ENCODE measurements at regions not wholly inside any gene's neighbourhood (a gene's known extent, or its start where the extent isn't known, plus 50 kb on each side); places are given as distances from the start of the nearest gene placed in this dataset.

GRCh38 chr7:46146454-46147255 is 225.6 kb upstream of the IGFBP3 start:
- TF ChIP-seq PAX5 (IDR thresholded peaks at IDR 0.05; ENCODE audit: insufficient read depth, low read length, severe bottlenecking) (no peak), POLR2A (IDR thresholded peaks at IDR 0.05; ENCODE audit: low read depth, low read length) (no peak), POU2F2 (IDR thresholded peaks at IDR 0.05; ENCODE audit: low read depth, low read length) (no peak), TAF1 (IDR thresholded peaks at IDR 0.05; ENCODE audit: low read depth, low read length) (no peak), SPI1 (IDR thresholded peaks at IDR 0.05; ENCODE audit: low read depth, low read length) (no peak), POLR2AphosphoS5 (IDR thresholded peaks at IDR 0.05; ENCODE audit: low read depth, low read length) (no peak)
- no peak for FAIRE-seq
- no peak for DNase-seq (ENCODE audit: insufficient read length, low spot score)

- no peak for FAIRE-seq
- TF ChIP-seq POLR2AphosphoS5 (IDR thresholded peaks at IDR 0.05; ENCODE audit: low read depth, low read length) (no peak), POLR2A (IDR thresholded peaks at IDR 0.05; ENCODE audit: low read depth, low read length) (no peak), SPI1 (IDR thresholded peaks at IDR 0.05; ENCODE audit: low read depth, low read length) (no peak), PAX5 (IDR thresholded peaks at IDR 0.05; ENCODE audit: insufficient read depth, low read length, severe bottlenecking) (no peak), POU2F2 (IDR thresholded peaks at IDR 0.05; ENCODE audit: low read depth, low read length) (no peak), TAF1 (IDR thresholded peaks at IDR 0.05; ENCODE audit: low read depth, low read length) (no peak)
- no peak for DNase-seq (ENCODE audit: insufficient read length, low spot score)
These were observed 224.3 kb upstream of the IGFBP3 start for GRCh38 chr7:46145412-46145811.

DNA sequence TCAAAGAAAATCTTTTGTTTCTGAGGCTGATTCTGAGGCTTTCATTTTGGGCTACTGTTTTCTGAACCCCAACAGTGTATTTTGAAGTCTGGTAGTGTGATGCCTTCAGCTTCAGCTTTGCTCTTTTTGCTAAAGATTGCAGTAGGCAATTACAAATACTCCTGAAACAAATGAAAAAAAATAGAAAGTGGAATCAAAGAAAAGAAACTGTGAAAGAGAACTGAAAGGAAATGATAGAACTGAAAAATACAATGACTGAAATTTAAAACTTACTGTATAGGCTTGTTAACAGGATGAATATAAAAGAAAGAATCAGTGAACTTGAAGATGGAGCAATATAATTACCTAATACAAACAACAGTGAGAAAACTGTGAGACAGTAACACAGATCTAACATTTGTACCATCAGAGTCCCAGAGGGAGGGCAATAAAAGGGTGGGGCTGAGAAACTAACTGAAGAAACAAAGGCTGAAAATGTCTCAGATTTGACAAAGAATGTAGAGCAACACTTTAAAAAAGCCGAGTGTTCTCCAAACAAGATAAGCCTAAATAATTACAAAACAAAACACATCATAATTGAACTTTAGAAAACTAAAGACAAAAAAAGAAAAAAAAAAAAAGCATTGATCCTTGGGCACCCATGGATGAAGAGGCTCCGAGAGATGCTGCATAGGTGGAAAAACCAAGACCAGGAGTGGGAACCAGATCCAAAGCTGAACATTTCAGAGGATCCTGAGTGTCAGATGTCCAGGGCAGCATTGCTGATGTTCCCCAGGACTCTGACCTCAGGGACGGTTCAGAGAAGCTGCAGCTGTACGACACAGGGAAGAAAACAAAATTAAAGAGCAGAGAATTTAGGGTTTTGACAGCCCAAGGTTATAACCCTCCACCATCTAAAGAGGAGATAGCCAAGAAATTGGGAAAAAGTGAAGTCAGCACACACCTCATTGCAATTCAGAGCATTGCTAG is 223.2 kb upstream of the IGFBP3 start:
- DNase-seq (ENCODE audit: insufficient read length, low spot score) (no peak), FAIRE-seq (no peak)
- TF ChIP-seq PAX5 (IDR thresholded peaks at IDR 0.05; ENCODE audit: insufficient read depth, low read length, severe bottlenecking) (no peak), POLR2AphosphoS5 (IDR thresholded peaks at IDR 0.05; ENCODE audit: low read depth, low read length) (no peak), SPI1 (IDR thresholded peaks at IDR 0.05; ENCODE audit: low read depth, low read length) (no peak), POU2F2 (IDR thresholded peaks at IDR 0.05; ENCODE audit: low read depth, low read length) (no peak), TAF1 (IDR thresholded peaks at IDR 0.05; ENCODE audit: low read depth, low read length) (no peak), POLR2A (IDR thresholded peaks at IDR 0.05; ENCODE audit: low read depth, low read length) (no peak)

DNA sequence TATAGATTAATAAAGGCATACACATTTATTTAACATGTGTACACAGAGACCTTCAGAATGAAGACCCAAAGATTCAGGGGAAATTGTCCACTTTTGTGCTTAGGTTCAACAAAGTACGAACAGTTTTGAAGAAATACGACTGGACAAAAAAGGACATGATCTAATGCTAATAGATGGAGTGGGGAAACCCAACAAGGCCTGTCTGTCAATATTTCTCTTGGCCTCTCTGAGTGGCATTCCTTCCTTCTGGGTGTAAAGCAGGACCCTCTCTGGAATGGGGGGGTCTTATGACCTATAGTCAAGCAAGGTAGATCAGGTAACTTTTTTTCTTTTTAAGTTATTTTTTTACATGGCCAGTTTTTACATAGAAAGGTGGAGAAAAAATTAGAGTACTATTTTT is 222.3 kb upstream of the IGFBP3 start:
- no peak for FAIRE-seq
- no peak for TF ChIP-seq POU2F2 (IDR thresholded peaks at IDR 0.05; ENCODE audit: low read depth, low read length)
- no peak for TF ChIP-seq POLR2AphosphoS5 (IDR thresholded peaks at IDR 0.05; ENCODE audit: low read depth, low read length)
- TF ChIP-seq PAX5 (IDR thresholded peaks at IDR 0.05; ENCODE audit: insufficient read depth, low read length, severe bottlenecking): no peak
- no peak for TF ChIP-seq TAF1 (IDR thresholded peaks at IDR 0.05; ENCODE audit: low read depth, low read length)
- TF ChIP-seq POLR2A (IDR thresholded peaks at IDR 0.05; ENCODE audit: low read depth, low read length): no peak
- no peak for DNase-seq (ENCODE audit: insufficient read length, low spot score)

- DNase-seq (ENCODE audit: insufficient read length, low spot score) (no peak), FAIRE-seq (no peak)
- no peak for TF ChIP-seq POLR2AphosphoS5 (IDR thresholded peaks at IDR 0.05; ENCODE audit: low read depth, low read length)
- no peak for TF ChIP-seq PAX5 (IDR thresholded peaks at IDR 0.05; ENCODE audit: insufficient read depth, low read length, severe bottlenecking)
- TF ChIP-seq POLR2A (IDR thresholded peaks at IDR 0.05; ENCODE audit: low read depth, low read length): no peak
- no peak for TF ChIP-seq SPI1 (IDR thresholded peaks at IDR 0.05; ENCODE audit: low read depth, low read length)
- TF ChIP-seq TAF1 (IDR thresholded peaks at IDR 0.05; ENCODE audit: low read depth, low read length): no peak
These were observed 218.0 kb upstream of the IGFBP3 start for GRCh38 chr7:46139079-46139478.

DNA sequence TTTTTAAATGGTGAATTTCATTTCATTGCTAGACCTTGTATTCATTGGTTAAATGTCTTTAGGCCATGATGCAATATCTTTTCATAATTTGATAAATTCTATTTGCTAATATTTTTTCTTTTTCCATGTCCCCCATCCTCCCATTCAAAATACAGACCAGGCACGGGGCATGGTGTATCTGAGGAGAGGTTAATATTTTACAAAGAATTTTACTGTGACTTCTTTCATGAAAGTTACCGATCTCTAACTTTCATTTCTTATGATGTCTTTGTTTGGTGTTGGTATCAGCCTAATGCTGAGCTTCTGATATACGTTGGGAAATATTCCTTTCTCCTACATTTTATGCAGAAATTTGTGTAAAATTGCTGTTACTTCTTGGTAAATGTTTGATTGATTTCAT is 216.7 kb upstream of the IGFBP3 start:
- TF ChIP-seq POLR2AphosphoS5 (IDR thresholded peaks at IDR 0.05; ENCODE audit: low read depth, low read length): no peak
- no peak for TF ChIP-seq POU2F2 (IDR thresholded peaks at IDR 0.05; ENCODE audit: low read depth, low read length)
- DNase-seq (ENCODE audit: insufficient read length, low spot score) (no peak), FAIRE-seq (no peak)

DNA sequence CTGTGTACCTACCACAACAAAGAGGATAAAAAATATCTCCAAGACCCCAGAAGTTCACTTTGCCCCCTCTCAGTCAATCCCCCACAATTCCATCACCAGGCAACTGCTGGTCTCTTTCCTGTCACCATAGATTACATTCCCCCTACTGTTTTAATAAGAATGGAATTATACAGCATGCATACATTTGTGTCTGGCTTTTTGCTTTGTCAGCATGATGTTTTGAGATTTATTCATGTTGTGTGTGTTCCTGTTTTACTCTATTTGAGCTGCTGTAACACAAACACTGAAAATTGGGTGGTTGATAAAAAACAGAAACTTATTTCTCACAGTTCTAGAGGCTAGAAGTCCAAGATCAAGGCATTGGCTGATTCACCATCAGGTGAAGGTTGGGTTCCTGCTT is 214.5 kb upstream of the IGFBP3 start:
- no peak for TF ChIP-seq TAF1 (IDR thresholded peaks at IDR 0.05; ENCODE audit: low read depth, low read length)
- no peak for TF ChIP-seq PAX5 (IDR thresholded peaks at IDR 0.05; ENCODE audit: insufficient read depth, low read length, severe bottlenecking)
- DNase-seq (ENCODE audit: insufficient read length, low spot score) (no peak), FAIRE-seq (no peak)

DNA sequence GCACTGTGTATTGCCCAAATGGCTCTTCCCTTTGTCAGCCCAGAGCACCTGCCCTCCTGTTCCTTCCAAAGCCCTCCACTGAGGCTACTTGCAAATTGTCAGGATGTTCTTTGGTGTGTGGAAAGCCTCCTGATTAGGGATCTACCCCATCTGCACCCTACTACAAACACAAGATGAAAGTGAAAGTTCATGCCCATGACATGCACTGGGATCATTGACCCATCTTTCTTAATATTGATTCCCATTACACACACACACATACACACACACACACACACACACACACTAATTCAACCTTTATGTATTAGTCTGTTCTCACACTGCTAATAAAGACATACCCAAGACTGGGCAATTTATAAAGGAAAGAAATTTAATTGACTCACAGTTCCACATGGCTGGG is 213.7 kb upstream of the IGFBP3 start:
- TF ChIP-seq POU2F2 (IDR thresholded peaks at IDR 0.05; ENCODE audit: low read depth, low read length): no peak
- TF ChIP-seq PAX5 (IDR thresholded peaks at IDR 0.05; ENCODE audit: insufficient read depth, low read length, severe bottlenecking): no peak
- no peak for TF ChIP-seq TAF1 (IDR thresholded peaks at IDR 0.05; ENCODE audit: low read depth, low read length)
- no peak for TF ChIP-seq SPI1 (IDR thresholded peaks at IDR 0.05; ENCODE audit: low read depth, low read length)
- TF ChIP-seq POLR2AphosphoS5 (IDR thresholded peaks at IDR 0.05; ENCODE audit: low read depth, low read length): no peak
- no peak for TF ChIP-seq POLR2A (IDR thresholded peaks at IDR 0.05; ENCODE audit: low read depth, low read length)
- DNase-seq (ENCODE audit: insufficient read length, low spot score): no peak
- no peak for FAIRE-seq

GRCh38 chr7:46134385-46134784 is 213.3 kb upstream of the IGFBP3 start:
- no peak for TF ChIP-seq POU2F2 (IDR thresholded peaks at IDR 0.05; ENCODE audit: low read depth, low read length)
- TF ChIP-seq TAF1 (IDR thresholded peaks at IDR 0.05; ENCODE audit: low read depth, low read length): no peak
- TF ChIP-seq POLR2A (IDR thresholded peaks at IDR 0.05; ENCODE audit: low read depth, low read length): no peak
- no peak for TF ChIP-seq SPI1 (IDR thresholded peaks at IDR 0.05; ENCODE audit: low read depth, low read length)
- TF ChIP-seq PAX5 (IDR thresholded peaks at IDR 0.05; ENCODE audit: insufficient read depth, low read length, severe bottlenecking): no peak
- TF ChIP-seq POLR2AphosphoS5 (IDR thresholded peaks at IDR 0.05; ENCODE audit: low read depth, low read length): no peak
- no peak for DNase-seq (ENCODE audit: insufficient read length, low spot score)
- no peak for FAIRE-seq
